ENCODE measurements at regions not wholly inside any gene's neighbourhood (a gene's known extent, or its start where the extent isn't known, plus 50 kb on each side); places are given as distances from the start of the nearest gene placed in this dataset.

DNA sequence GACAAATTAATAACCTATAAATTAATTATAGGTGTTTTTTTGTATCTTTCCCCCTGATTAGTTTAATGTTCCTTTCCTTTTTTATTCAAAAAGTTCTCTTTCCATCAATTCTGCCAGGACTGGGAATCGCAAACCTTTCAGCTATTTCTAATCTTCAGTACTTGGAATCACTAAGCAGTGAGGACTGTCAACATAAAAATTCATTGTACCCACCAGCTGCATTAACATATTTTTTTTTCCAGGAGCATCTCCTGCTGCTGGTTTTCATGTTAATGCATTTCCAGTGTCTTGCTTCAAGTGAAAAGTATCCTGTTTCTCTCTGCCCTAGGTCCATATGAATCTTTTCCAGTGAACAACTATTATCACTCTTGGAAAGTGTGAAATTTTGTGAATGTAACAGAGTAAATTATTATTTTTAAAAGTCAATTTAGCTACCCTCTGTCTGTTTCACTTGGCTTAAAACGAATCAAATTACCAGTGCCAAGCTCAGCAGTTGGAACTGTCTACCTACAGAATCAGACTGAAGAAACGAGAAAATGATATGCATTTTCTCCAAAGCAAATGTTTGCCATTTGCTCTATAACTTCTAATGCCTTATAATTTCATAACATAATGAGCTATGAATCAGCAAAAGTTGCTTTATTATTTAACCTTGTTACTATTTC lies 804.4 kb downstream of the EPHA4 start:
- TF ChIP-seq SPI1 (IDR thresholded peaks at IDR 0.05; ENCODE audit: borderline replicate concordance, low read depth, low read length) (no peak), ETV5 (CRISPR knock-in tag; IDR thresholded peaks at IDR 0.05; ENCODE audit: low read depth) (no peak), MCM7 (IDR thresholded peaks at IDR 0.05) (no peak), VEZF1 (CRISPR knock-in tag; IDR thresholded peaks at IDR 0.05) (no peak), CHD4 (IDR thresholded peaks at IDR 0.05; ENCODE audit: insufficient read depth, insufficient replicate concordance, low read depth, low read length, poor library complexity, severe bottlenecking) (no peak), ARID2 (IDR thresholded peaks at IDR 0.05) (no peak), RAD51 (IDR thresholded peaks at IDR 0.05; ENCODE audit: borderline replicate concordance, low read depth) (no peak), PPARD (CRISPR knock-in tag; IDR thresholded peaks at IDR 0.05) (no peak), CEBPB (tag; IDR thresholded peaks at IDR 0.05) (no peak), TAF9B (IDR thresholded peaks at IDR 0.05; ENCODE audit: partially characterized antibody) (no peak), BACH1 (tag; IDR thresholded peaks at IDR 0.05) (no peak), BRF1 (IDR thresholded peaks at IDR 0.05; ENCODE audit: borderline replicate concordance, extremely low read depth, insufficient read length) (no peak), PRPF4 (IDR thresholded peaks at IDR 0.05; ENCODE audit: insufficient read depth, low read depth, low read length, poor library complexity, severe bottlenecking) (no peak)
- TF ChIP-seq, protein P1, sequence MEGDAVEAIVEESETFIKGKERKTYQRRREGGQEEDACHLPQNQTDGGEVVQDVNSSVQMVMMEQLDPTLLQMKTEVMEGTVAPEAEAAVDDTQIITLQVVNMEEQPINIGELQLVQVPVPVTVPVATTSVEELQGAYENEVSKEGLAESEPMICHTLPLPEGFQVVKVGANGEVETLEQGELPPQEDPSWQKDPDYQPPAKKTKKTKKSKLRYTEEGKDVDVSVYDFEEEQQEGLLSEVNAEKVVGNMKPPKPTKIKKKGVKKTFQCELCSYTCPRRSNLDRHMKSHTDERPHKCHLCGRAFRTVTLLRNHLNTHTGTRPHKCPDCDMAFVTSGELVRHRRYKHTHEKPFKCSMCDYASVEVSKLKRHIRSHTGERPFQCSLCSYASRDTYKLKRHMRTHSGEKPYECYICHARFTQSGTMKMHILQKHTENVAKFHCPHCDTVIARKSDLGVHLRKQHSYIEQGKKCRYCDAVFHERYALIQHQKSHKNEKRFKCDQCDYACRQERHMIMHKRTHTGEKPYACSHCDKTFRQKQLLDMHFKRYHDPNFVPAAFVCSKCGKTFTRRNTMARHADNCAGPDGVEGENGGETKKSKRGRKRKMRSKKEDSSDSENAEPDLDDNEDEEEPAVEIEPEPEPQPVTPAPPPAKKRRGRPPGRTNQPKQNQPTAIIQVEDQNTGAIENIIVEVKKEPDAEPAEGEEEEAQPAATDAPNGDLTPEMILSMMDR (IDR thresholded peaks at IDR 0.05 in 2 of 3, conservative IDR thresholded peaks at IDR 0.05 in 1 of 3; ENCODE audit: insufficient read depth in 2 of 3, low read depth in 1 of 3, low read length in 3 of 3), result no peak
- Histone ChIP-seq H3K9ac (ENCODE audit: insufficient read depth in 1 of 2, low read depth in 2 of 2, low read length in 2 of 2) (no peak overlapping the region), H3K9me3 (replicated peaks; ENCODE audit: control insufficient read depth, insufficient read depth, low read depth, low read length) (no peaks in the 10 kb centered on the region), H3K27ac (ENCODE audit: extremely low read depth, low read depth, low read length) (no peak overlapping the region), H3K36me3 (ENCODE audit: control insufficient read depth, insufficient read depth, low read length) (no peaks in the 10 kb centered on the region), H3K4me3 (no peak overlapping the region), H3K79me2 (ENCODE audit: control insufficient read depth, insufficient read depth, low read length) (no peaks in the 10 kb centered on the region), H3K9me1 (ENCODE audit: control insufficient read depth, insufficient read depth, low read length) (no peaks in the 10 kb centered on the region), H3K4me2 (ENCODE audit: insufficient read depth, low read length) (no peak overlapping the region), H3K4me1 (replicated peaks in 1 of 2; ENCODE audit: control insufficient read depth in 2 of 2, insufficient read depth in 2 of 2, low read length in 2 of 2) (no peaks in the 10 kb centered on the region), H4K20me1 (replicated peaks; ENCODE audit: control insufficient read depth, insufficient read depth, low read length) (no peaks in the 10 kb centered on the region), H2AFZ (ENCODE audit: low read depth, low read length) (no peak overlapping the region), H3K27me3 (ENCODE audit: control insufficient read depth in 2 of 2, insufficient read depth in 2 of 2, low read length in 2 of 2) (no peaks in the 10 kb centered on the region)
- FAIRE-seq (no peak), DNase-seq (ENCODE audit: extremely low read depth in 1 of 4, low spot score in 3 of 4) (no peak), ATAC-seq (no peak)
- 0% methylated on average over 3 of the region's 3 CpGs for WGBS (ENCODE audit: insufficient coverage, low coverage, missing lambda C conversion rate)
- in situ Hi-C loops (cut with MboI), result no loop called here
- POLR2A ChIA-PET, result interaction anchor here (0.6 kb wide), 1 partner anchor 1872 kb away, joined by 3 read pairs; no protein-coding TSS in a partner anchor
- intact Hi-C loops (cut with micrococcal nuclease), result no loop called here
- no TSS peak for BruUV-seq (replicated peaks)
- CTCF ChIA-PET (ENCODE audit: low intra/inter-chr PET ratio), result no interaction called here

All from K562 (cell line).